Spleen (tissue), 7 donors: ENCODE measurements at regions not wholly inside any gene's neighbourhood (a gene's known extent, or its start where the extent isn't known, plus 50 kb on each side); places are given as distances from the start of the nearest gene placed in this dataset.

Experiments
- CTCF ChIP-seq, 11 experiments: fragments of 200-600 bp in 7 of 11; fragments of 450-650 bp in 4 of 11; sonication (generic) in 4 of 11; IDR thresholded peaks in 8 of 11; conservative IDR thresholded peaks in 3 of 11; 1 replicate in 7 of 11; 2 replicates in 4 of 11; pipeline versions ENCODE4 v1.4.0 to v1.8.0; 2016 to 2021; ENCODE audit warnings: antibody characterized with exemption in 11 of 11, inconsistent platforms in 4 of 11, mild to moderate bottlenecking in 1 of 11
- POLR2A ChIP-seq, 3 donors: fragments of 450-650 bp; IDR thresholded peaks; one replicate each; pipeline ENCODE4 v1.5.1; 2017; ENCODE audit warnings: antibody characterized with exemption in 3 of 3, mild to moderate bottlenecking in 1 of 3
- donor health status: DM: no; HTN: no; CAD: no; lungs with moderate emphysema.
- donor health status: DM: no; HTN: no; CAD: no.
- donor health status: DM: no; HTN: no; CAD: no.

- TF ChIP-seq CTCF (IDR thresholded peaks at IDR 0.05 in 8 of 11, conservative IDR thresholded peaks at IDR 0.05 in 3 of 11): no peak
- no peak for TF ChIP-seq POLR2A (IDR thresholded peaks at IDR 0.05)
These were observed 615.9 kb upstream of the GCFC2 start for GRCh38 chr2:76326636-76327035.
